Adrenal gland (tissue), 9 donors: ENCODE measurements at regions not wholly inside any gene's neighbourhood (a gene's known extent, or its start where the extent isn't known, plus 50 kb on each side); places are given as distances from the start of the nearest gene placed in this dataset.

Experiments used
- DNase-seq, 7 donors: peaks; one replicate each; pipeline ENCODE4 v3.0.0-alpha.2; 2019 to 2020
- H3K27ac ChIP-seq, 5 donors: fragments of 200-600 bp; sonication (generic) in 4 of 5; 1 replicate in 3 of 5; 2 replicates in 2 of 5; pipeline versions ENCODE4 v1.5.1 to v1.8.0; 2016 to 2020; ENCODE audit warnings: mild to moderate bottlenecking in 1 of 5
- H3K27me3 ChIP-seq: fragments of 200-600 bp; 2 replicates; pipeline ENCODE4 v1.8.0; 2021
- H3K36me3 ChIP-seq, 2 donors: fragments of 200-600 bp; replicated peaks in 1 of 2; 1 replicate in 1 of 2; 2 replicates in 1 of 2; pipeline versions ENCODE4 v1.5.1 to v1.8.0; 2018 to 2022
- H3K4me1 ChIP-seq, 2 donors: fragments of 200-600 bp; replicated peaks in 1 of 2; 1 replicate in 1 of 2; 2 replicates in 1 of 2; pipeline versions ENCODE4 v1.5.1 to v1.8.0; 2018 to 2021
- H3K4me3 ChIP-seq, 4 donors: fragments of 200-600 bp; sonication (generic) in 3 of 4; one replicate each; pipeline ENCODE4 v1.5.1; 2016 to 2018
- H3K9me3 ChIP-seq, 3 donors: fragments of 200-600 bp; sonication (generic) in 1 of 3; replicated peaks in 1 of 3; 1 replicate in 2 of 3; 2 replicates in 1 of 3; pipeline versions ENCODE4 v1.5.1 to v1.8.0; 2016 to 2021
- POLR2A ChIP-seq, 2 donors: fragments of 450-650 bp; IDR thresholded peaks; one replicate each; pipeline ENCODE4 v1.6.1; 2017; ENCODE audit warnings: antibody characterized with exemption in 2 of 2, mild to moderate bottlenecking in 2 of 2, moderate library complexity in 1 of 2
- WGBS, 4 donors: extraction: QIAGEN DNeasy Blood & Tissue Kit in 2 of 4; methylation state at CpG; one replicate each; pipeline versions ENCODE4 v1.1.5 to v1.1.7; 2013 to 2017; 5-methylcytosine and 5-hydroxymethylcytosine counted together
- intact Hi-C, 2 donors: fragments of 100-400 bp; cut with DNase I; formaldehyde crosslinking; loops; one replicate each; pipeline versions ENCODE4 v1.14.1 to v1.15.0; 2022 to 2023
- TF ChIP-seq, protein P1 (sequence below), 6 experiments: fragments of 450-650 bp in 4 of 6; fragments of 200-600 bp in 2 of 6; sonication (generic) in 1 of 6; IDR thresholded peaks; 1 replicate in 5 of 6; 2 replicates in 1 of 6; pipeline versions ENCODE4 v1.5.1 to v1.8.0; 2016 to 2021; ENCODE audit warnings: antibody characterized with exemption in 6 of 6, mild to moderate bottlenecking in 2 of 6, moderate library complexity in 1 of 6
- donor health status: healthy with polysubstance abuse.
- donor health status: Bipolar disorder and iron deficiency.
- donor health status: DM: yes; HTN: yes; CAD: no.
- donor health status: DM: no; HTN: no; CAD: no.
- donor health status: DM: no; HTN: no; CAD: no.

DNA sequence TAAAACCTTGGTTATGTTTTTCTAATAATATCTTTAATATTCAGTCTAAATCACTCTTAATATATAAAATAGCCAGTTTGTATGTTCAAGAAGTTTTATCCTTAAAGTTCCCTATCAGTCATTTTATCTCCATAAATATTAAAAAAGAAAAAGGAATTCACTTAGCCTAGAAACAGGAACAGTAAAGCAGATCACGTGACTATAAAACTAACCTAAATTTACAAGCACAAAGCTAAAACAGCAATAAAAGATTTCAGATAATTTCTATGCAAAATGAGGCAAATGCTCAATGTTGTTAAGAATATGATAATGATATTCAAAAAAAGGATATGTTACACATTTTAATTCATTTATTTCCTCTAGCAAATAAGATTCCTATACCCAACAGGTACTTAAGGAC is 57.1 kb upstream of the TNIP3 start:
- Histone ChIP-seq H3K27me3 (no peaks in the 10 kb centered on the region), H3K4me3 (no peak overlapping the region), H3K27ac (no peak overlapping the region), H3K9me3 (no peaks in the 10 kb centered on the region), H3K4me1 (no peaks in the 10 kb centered on the region), H3K36me3 (no peaks in the 10 kb centered on the region)
- intact Hi-C loops: no loop called here
- no peak for DNase-seq
- TF ChIP-seq, protein P1, sequence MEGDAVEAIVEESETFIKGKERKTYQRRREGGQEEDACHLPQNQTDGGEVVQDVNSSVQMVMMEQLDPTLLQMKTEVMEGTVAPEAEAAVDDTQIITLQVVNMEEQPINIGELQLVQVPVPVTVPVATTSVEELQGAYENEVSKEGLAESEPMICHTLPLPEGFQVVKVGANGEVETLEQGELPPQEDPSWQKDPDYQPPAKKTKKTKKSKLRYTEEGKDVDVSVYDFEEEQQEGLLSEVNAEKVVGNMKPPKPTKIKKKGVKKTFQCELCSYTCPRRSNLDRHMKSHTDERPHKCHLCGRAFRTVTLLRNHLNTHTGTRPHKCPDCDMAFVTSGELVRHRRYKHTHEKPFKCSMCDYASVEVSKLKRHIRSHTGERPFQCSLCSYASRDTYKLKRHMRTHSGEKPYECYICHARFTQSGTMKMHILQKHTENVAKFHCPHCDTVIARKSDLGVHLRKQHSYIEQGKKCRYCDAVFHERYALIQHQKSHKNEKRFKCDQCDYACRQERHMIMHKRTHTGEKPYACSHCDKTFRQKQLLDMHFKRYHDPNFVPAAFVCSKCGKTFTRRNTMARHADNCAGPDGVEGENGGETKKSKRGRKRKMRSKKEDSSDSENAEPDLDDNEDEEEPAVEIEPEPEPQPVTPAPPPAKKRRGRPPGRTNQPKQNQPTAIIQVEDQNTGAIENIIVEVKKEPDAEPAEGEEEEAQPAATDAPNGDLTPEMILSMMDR (IDR thresholded peaks at IDR 0.05): no peak
- TF ChIP-seq POLR2A (IDR thresholded peaks at IDR 0.05): no peak
- 60 to 77% (median 63%) methylated on average over 1 of the region's 1 CpG for WGBS, 4 donors

DNA sequence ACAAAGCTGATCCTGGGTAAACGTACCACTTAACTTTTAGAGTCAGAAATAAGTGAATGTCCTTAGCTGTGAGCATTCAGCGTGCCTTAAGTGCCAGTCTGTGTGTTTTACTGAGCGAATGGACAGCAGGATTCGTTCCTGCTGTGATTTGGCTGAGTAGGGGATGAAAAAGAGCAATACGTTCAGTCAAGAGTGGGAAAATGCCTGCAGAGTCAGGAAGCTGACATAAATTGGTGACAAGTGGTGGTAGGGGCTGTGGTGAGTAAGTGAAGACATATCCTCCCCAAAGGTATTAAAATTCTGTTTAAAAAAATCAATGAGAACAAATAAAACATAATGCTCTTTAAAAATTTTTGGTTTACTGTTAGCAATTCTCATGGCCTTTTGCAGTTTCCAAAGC is 56.6 kb upstream of the TNIP3 start:
- no peak overlapping the region for H3K4me3 ChIP-seq
- no peaks in the 10 kb centered on the region for H3K27me3 ChIP-seq
- H3K4me1 ChIP-seq: no peaks in the 10 kb centered on the region
- no peak for TF ChIP-seq POLR2A (IDR thresholded peaks at IDR 0.05)
- intact Hi-C loops: no loop called here
- H3K36me3 ChIP-seq: no peaks in the 10 kb centered on the region
- DNase-seq: no peak
- no peak overlapping the region for H3K27ac ChIP-seq
- H3K9me3 ChIP-seq: no peaks in the 10 kb centered on the region
- 78 to 81% (median 80%) methylated on average over 5 of the region's 5 CpGs for WGBS, 4 donors

DNA sequence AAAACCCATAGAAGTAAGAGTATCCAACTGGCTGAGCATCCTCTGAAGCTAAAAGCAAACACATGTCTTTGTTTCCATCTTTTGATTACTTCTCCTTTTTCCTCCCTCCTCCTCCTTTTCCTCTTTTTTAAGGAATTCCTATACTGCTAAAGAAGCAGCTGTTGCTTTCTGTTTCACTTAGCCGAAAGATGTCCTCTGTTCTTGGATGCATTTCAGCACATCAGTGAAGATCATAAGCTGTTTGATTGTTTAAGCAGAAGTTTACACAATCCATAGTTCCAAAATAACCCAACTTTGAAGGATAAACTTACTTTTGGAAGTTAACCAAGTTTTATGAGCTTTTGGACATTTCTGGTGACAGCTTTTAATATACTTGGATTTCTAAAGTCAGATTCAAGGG is 55.1 kb upstream of the TNIP3 start:
- H3K36me3 ChIP-seq: no peaks in the 10 kb centered on the region

DNA sequence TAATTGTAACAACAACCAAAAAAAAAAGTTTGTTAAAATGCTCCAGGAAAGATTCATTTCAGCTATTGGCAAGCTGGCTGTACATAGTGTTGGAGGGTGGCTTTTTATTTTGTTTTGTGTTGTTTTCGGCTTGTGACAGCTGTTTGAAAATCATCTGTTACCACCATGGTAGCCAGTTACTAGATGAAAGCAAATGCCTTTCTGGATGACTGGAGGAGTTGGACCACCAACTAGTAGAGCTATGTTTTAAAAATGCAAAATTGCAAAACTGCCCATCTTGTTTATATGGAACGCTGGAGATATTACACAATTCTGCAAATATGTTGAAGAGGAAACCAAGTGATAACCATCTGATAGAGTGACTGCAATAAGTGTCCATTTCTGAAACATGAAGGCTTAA is 53.2 kb upstream of the TNIP3 start:
- intact Hi-C loops: no loop called here
- no peaks in the 10 kb centered on the region for H3K36me3 ChIP-seq
- 68 to 85% (median 73%) methylated on average over 2 of the region's 2 CpGs for WGBS, 4 donors
- no peaks in the 10 kb centered on the region for H3K4me1 ChIP-seq
- H3K4me3 ChIP-seq: no peak overlapping the region
- H3K9me3 ChIP-seq: no peaks in the 10 kb centered on the region
- TF ChIP-seq, protein P1 (IDR thresholded peaks at IDR 0.05): no peak
- no peak for TF ChIP-seq POLR2A (IDR thresholded peaks at IDR 0.05)
- no peaks in the 10 kb centered on the region for H3K27me3 ChIP-seq
- no peak for DNase-seq
- H3K27ac ChIP-seq: no peak overlapping the region

More for the DNA sequence above, 55.1 kb upstream of the TNIP3 start:
- intact Hi-C loops: no loop called here
- H3K9me3 ChIP-seq: no peaks in the 10 kb centered on the region
- no peak overlapping the region for H3K27ac ChIP-seq
- H3K4me1 ChIP-seq: no peaks in the 10 kb centered on the region
- H3K27me3 ChIP-seq: no peaks in the 10 kb centered on the region
- DNase-seq: no peak
- no peak for TF ChIP-seq POLR2A (IDR thresholded peaks at IDR 0.05)
- TF ChIP-seq, protein P1 (IDR thresholded peaks at IDR 0.05): no peak
- WGBS, 4 donors: 36 to 52% (median 45%) methylated on average over 1 of the region's 1 CpG
- H3K4me3 ChIP-seq: no peak overlapping the region

DNA sequence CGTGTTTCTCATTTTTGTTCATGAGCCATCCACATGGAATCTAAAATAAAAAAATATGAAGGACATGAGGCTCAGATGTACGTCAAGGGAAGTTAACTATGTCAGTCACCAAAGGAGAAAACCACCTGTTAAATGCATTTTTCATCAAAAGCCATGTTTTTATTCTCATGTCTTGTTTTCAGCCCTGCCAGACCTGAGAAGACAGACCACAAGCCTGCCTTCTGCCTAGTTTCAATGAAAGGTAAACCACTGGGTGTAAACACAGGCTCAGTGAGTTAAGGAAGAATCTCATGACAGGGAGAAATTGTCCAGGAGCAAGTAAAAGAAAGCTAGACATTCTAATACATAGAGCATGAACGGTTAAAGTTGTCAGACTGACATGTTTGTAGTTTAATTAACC is 52.3 kb upstream of the TNIP3 start:
- Histone ChIP-seq H3K36me3 (no peaks in the 10 kb centered on the region), H3K9me3 (no peaks in the 10 kb centered on the region), H3K27me3 (no peaks in the 10 kb centered on the region), H3K4me1 (no peaks in the 10 kb centered on the region), H3K27ac (no peak overlapping the region), H3K4me3 (no peak overlapping the region)
- no peak for DNase-seq
- intact Hi-C loops: no loop called here
- WGBS, 4 donors: 74 to 85% (median 80%) methylated on average over 3 of the region's 3 CpGs
- TF ChIP-seq, protein P1 (IDR thresholded peaks at IDR 0.05): no peak
- TF ChIP-seq POLR2A (IDR thresholded peaks at IDR 0.05): no peak
